ENCODE measurements at regions not wholly inside any gene's neighbourhood (a gene's known extent, or its start where the extent isn't known, plus 50 kb on each side); places are given as distances from the start of the nearest gene placed in this dataset.

- TF ChIP-seq CTCF (IDR thresholded peaks at IDR 0.05; ENCODE audit: low read depth, low read length) (no peak), MAX (IDR thresholded peaks at IDR 0.05; ENCODE audit: low read depth, low read length) (no peak)
These were observed 397.9 kb downstream of the BRINP2 start for GRCh38 chr1:177568622-177569021.
